HG02981 (cell line): ENCODE measurements at regions not wholly inside any gene's neighbourhood (a gene's known extent, or its start where the extent isn't known, plus 50 kb on each side); places are given as distances from the start of the nearest gene placed in this dataset.

Source experiments
- ATAC-seq: cut with Tn5 transposase; IDR thresholded peaks from one replicate; pipeline ENCODE4 v1.9.1; 2021; ENCODE audit warnings: mild to moderate bottlenecking, moderate library complexity; ENCODE audit not compliant: unreplicated experiment

DNA sequence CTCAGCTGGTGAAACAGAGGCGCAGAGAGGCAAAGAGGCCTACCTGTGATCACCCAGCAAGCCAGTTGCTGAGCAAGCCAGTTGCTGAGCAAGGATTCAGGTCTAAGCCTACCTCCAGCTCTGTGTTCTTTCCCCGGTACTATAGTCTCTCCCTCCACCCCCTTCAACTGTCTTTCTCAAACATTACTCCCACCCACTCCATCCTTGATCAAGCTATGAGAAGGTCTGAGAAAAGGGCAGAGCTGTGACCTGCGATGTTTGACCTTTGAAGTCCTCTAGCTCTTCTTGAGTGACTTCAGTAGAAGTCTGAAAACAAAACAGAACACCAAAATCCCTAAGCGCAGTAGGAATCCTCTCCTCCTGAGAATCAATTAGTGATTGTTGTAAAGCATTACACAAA lies 665.2 kb upstream of the ID2 start:
- no peak for ATAC-seq

DNA sequence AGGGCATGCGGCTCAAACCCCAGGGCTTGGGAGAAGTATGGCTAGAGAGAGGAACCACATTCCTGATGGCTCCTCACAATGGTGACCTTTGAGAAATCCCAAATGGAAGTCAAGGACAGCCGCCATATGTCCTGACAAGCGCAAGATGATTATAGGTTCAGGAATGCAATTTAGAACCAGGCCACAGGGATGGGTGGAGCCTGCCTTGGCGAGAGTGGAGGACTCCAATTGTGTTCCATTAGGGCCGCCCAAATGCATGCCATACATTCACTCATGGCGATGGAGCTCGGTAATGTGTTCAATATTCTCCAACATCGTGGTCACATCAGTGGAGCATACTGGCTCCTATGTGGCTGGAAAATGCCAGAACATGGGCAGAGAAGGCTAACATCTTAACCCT lies 662.9 kb upstream of the ID2 start:
- ATAC-seq = no peak

DNA sequence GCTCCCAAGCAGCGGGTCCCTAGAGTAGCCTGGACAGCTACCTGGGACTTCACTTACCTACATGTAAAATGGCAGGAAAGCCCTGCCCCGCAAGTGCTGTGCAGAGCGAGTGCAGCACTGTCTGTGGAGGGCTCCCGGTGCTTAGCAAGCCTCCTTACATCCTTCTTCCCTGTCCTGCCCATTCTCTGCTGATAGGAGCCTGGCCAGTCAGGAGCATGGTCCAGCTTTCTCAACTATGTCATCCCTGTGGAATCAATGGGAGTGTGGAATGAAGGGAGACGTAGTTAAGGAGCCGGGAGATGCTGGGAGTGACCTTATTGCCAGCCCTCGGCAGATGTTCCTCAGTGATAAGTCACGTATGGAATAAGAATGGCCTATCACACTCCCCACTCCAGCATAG lies 661.9 kb upstream of the ID2 start:
- no peak for ATAC-seq

DNA sequence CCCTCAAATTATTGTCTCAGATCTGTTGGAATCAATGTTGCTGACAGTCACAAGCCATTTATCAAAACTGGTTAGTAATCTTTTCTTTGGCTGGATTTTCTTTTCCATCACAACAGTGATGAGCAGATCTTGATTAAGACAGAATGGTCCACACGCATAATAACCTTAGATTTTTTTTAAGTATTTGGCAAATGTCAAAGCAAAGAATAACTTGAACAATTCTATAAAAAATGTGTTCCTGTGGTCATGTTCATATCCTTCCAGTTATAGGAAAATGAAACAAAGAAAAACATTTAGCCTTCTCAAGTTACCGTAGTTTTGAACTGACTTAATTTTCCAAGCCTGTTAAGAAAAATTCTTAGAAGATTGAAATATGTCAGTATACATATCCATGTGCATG lies 659.9 kb upstream of the ID2 start:
- ATAC-seq = no peak

DNA sequence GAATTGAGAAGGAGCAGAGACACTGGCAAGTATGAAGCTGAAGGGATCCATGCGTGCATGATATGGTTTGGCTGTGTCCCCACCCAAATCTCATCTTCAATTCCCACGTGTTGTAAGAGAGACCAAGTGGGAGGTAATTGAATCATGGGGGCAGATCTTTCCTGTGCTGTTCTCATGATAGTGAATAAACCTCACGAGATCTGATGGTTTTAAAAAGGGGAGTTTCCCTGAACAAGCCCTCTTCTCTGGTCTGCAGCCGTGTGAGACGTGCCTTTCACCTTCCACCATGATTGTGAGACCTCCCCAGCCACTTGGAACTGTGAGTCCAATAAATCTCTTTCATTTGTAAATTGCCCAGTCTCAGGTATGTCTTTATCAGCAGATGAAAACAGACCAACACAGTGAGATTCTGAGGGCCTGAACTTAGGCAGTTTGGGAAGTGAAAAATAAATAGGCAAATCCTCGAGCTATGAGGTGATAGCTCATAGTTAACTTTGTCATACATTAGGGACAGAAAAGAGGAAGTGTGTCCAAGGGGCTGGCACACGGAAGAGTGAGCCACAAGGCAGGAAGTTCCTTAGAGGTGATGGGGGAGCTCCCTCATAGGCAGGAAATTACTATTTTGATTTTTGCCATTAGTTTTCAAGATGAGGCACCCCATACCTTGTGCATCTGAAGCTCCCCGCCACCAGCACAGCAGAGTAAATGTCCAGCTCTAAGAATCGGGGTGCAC lies 658.8 kb upstream of the ID2 start:
- peak; percentile 89 for ATAC-seq

DNA sequence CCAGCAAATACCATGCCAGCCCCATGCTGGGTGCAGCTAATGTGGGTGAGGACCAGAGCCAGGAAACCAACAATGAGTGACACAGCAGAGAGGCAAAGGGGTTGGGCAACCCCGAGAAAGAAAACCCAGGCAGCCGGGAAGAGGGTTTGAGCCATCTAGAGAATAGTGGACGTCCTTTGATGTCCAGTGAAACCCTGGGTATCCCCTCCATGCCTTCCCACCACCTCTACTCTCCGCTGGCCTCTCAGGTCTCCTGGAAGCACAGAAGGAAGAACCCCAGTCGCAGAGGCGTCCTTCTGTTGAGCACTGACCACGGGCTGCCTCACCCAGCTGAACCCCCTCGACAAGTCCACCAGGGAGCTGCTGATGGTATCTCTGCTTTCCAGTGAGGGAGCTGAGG lies 657.4 kb upstream of the ID2 start:
- no peak for ATAC-seq

DNA sequence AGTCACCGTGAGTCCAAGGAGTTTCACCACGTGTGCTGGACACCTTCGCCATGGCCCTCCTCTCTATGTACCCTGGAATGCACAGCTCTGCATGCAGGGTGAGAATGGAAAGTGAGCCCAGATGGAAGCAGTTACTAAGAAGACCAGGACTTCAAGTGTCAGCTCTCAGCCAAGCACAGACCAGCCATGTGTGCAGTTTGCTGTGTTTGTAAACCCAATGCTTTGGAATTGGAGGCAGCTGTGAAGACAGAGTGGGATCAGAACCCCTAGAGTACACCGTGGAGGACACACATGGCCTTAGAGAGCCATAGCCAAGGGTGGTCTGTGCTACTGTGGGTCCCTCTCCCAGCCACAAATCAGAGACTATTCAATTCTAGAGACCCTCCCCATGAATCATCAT lies 655.5 kb upstream of the ID2 start:
- ATAC-seq = no peak

DNA sequence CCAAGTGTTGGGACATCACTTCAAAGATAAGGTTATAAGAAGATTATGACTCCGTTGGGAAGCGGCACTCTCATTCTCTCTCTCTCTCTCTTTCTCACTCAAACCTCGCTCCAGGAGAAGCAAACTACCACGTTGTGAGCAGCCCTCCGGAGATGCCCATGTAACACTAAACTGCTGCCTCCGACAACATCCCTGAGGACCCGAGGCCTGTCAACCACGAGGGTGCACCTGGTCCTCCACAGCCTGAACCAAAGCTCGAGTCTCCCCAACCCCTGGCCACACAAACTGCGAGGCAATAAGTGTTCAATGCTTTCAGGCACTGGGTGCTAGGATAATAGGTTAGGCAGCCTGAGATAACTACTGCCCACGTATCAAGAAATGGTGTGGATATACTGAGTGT lies 654.5 kb upstream of the ID2 start:
- ATAC-seq = no peak

DNA sequence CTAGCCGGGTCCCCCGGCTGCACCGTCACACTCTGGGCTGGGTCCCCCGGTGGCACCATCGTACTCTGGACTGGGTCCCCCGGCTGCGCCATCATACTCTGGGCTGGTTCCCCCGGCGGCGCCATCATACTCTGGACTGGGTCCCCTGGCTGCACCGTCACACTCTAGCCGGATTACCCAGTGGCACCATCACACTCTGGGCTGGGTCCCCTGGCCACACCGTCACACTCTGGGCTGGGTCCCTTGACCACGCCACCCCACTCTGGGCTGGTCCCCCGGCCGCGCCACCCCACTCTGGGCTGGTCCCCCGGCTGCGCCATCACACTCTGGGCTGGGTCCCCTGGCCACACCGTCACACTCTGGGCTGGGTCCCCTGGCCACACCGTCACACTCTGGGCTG lies 653.8 kb upstream of the ID2 start:
- ATAC-seq = no peak

DNA sequence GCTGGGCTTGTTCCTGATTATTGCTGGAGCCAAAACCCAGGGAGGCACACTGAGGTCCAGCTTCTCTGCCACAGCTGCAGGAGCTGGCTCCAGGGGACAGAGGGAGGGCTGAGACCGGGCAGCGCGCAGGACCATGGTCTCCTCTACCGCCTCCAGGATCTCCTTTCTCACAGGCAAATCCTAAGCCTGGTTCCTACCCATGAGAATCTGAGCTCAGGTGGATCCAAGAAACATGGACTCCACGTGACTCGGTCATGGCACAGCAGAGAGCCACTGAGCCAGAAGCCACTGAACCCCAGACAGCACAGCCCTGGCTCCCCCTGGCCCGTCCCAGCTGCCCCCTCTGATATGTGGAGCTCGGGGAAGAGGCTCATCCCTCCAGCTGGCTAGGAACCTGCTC lies 653.4 kb upstream of the ID2 start:
- ATAC-seq = no peak

DNA sequence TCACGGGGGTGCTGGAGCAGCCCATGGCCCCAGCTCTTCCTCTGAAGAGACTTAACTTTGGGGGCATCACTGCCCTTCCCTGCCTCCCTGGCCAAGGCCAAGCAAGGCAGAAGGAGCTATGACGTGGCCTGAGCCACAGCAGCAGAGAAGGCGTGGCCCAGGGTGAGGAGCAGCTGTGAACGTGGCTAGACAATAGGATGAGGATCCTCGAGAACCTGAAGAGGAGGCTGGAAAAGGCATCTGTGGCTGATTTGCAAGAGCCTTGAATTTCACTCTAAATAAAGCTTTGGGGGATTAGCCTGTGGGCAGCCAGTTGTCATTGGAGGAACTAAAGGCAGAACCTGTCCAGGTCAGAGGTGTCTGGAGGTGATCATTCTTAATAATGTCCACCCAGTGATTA lies 652.9 kb upstream of the ID2 start:
- no peak for ATAC-seq

DNA sequence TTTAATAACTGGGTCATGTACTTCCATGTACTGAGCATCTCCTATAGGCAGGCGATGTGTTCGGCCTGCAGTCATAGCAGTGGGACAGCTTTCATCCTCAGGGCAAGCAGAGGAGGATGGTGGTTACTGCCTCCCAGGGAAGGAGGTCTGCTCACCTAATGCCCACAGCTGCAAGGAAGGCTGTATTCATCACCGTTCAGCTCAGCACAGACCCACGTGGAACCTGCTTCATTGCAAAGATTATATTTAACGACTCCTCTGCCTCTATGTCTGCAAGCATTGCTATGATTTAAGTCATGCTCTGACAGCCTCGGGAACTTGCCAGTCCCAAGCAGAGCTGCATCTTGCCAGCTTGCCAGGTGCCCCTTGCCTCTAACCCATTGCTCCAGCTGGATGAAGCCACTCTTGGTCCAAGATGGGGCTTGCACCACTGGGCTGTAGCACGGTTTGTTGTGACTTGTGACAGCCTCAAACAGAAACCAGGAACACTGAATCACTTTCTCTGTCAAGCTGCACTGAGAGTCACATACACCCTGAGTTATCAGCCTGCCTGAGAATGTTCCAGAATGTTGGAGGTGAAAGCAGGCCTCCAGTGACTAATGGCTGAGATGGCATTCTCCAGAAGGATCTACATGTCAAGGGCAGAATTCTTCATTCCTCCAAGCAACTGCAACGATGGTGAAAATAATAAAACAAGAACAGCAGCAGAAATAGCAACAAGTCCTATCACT lies 651.1 kb upstream of the ID2 start:
- ATAC-seq = no peak

DNA sequence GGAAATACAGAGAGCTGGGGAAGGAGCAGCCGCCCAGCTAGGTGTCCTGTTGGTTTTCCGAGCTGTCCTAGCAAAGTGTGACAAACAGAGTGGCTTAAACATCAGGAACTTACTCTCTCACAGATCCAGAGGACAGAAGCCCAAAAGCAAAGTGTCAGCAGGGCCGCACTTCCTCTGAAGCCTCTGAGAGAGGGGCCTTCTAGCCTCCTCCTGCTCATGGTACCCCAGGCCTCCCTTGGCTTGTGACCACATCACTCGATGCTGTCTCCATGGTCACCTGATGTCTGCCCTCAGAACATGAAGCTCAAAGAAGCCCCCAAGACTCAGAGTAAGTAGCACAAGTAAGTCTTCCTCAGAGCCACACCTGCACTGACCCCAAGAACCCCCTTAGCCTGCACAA lies 650.5 kb upstream of the ID2 start:
- ATAC-seq = no peak

DNA sequence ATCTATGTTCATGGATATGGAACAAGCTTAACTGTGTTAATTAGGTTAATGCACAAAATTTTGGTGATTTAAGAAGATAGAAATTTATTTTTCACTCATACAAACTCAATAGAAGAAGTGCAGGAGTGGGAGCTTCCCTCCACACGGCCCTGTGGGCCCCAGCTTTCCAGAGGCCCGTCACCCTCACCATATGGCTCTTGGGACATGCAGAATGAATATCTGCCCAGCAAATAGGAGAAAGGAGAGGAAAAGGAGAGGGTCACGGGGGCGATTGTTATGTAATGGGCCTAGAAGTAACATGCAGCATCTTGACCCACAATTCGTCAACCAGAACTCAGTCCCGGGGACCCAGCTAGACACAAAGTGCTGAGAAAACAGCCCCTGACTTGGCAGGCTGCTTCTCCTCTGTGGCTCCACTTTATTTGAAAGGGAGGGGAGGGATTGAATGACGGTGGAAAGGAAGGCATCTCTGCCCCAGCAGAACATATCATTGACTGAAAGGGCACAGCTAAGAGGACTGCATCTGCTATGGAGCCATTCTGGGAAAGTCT lies 648.2 kb upstream of the ID2 start:
- no peak for ATAC-seq

DNA sequence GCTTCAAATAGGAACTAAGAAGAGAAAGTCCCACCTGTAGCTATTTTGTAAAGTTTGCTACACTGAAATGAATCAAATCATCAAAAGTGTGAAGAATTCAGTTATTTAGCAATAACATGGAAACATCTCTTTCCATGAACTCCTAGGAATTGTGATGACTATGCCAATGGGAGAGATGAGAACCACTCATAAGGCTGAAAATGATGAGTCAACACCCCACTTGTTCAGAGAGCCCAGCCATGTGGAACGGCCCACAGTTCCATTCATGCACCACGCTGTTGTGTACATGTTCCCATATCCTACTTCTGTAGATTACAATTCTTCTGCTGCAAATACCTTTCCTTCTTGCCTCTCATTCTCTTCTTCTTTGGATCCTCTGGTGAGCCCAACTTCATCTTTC lies 645.5 kb upstream of the ID2 start:
- peak; percentile 59 for ATAC-seq

DNA sequence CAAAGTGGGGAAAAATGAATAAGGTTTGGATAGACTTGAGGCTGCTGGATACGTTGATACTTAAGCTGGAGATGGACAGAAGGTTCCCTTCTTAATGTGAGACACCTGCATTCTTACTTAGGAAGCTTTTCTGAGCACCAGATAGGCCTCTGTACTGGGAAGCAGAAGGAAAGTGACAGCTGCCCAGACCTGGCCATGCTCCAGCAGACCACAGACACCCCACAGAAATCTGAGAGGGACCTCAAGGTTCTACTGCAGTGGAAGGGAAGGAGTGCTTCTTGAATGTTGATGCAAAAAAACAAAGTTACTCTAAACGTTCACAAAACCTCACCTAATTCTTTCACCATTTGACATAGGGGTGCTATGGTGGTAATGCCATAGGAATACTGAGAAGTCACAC lies 642.1 kb upstream of the ID2 start:
- ATAC-seq = no peak

DNA sequence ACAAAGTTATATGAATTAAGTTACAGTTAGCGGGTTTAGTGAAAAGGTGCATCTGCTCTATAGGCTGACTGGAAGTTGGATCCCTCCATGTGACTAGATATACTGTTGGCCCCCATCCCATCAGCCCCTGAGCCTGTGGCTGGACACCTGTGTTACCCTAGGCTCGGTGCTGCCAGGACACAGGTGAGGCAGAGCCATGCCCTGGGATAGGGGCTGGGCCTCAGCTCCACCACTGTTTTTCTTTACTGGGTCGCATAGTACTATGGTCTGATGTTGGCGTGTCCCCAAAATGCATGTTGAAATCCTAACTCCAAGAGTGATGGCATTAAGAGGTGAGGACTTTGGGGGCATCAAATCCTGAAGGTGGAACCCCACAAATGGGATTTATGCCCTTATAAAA lies 638.6 kb upstream of the ID2 start:
- ATAC-seq = no peak

DNA sequence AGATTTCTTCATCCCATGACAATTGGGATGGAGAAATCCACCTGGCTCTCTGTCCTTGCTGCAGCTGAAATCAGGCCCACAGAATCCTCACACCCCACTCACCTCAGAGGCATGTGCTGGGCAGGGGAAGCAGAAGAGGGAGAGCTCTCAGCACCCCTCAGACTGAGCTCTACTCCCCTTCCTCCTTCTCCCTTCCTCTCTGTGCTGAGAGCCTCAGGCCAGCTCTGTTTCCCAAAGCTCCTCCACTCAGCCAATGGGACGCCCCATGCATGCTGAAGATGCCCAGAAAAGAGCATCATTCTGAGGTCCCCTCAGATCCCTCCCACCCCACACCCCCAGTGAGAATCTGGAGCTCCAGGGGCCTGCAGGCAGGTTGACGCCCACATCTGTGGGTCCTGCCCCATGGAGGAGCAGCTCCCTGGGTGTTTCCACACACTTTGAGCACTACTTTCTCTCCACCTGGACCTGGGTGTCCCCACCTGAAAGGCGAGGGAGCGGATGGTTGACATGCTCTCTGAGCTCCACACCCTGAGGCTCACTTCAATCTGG lies 637.7 kb upstream of the ID2 start:
- ATAC-seq = no peak

DNA sequence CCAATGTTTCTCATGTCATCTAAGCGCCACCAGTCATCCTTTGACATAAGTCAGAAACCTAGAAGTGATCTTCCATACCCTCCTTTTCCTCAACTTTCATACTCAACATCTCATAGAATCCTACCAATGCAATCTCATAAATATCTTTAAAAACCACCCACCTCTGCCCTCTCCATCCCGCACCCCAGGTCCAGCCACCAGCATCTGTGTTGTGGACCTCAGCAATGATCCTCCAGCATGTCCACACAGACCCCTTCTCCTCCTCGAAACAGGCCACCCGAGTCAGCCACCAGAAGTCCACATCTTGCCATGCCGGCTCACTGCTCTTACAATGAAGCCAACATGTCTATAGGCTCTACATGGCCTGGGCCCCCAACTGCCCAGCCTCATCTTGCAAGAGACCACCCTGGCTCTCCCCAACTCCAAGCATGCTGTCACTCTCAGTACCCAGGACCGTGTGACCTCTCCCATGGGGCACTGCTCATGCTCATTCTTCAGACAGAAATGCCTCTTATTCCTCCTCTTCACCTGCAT lies 636.7 kb upstream of the ID2 start:
- no peak for ATAC-seq

DNA sequence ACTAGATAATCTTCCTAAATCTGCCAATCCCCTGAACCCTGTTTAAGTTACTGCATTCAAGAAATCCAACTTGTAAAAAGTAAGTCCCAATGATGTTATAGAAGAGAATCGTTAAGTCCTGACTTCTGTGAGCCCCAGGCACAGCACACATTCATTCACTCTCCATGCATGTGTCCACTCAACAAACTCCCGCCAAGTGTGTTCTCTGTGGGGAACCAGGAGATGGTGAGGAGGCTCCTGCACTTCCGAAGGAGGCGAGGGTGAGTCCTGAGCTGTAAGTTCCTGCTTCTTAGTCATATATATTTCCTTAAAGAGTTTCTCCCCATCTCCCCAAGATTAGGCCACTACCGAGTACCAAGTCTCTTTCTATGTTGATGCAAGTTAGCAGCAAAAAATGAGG lies 635.0 kb upstream of the ID2 start:
- ATAC-seq = no peak

DNA sequence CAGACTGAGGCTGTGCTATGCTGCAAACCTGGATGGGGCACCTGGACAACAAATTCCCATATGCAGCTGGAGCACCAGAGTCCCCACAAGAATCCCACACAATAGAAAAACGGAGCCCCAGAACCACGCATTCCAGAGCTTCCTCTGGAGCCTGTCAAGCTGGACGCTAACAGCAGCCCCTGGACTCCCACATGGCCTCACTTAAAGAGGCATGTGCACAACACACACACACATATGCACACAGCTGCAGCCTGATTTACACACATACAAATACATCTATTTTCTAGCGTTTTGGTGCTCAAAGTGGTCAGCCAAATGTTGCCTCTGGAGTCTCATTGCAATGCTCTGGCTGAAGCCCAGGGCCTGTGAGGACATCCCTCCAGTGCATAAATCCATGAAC lies 632.7 kb upstream of the ID2 start:
- ATAC-seq = no peak
